HG03457 (cell line): ENCODE measurements at regions not wholly inside any gene's neighbourhood (a gene's known extent, or its start where the extent isn't known, plus 50 kb on each side); places are given as distances from the start of the nearest gene placed in this dataset.

Experiments used
- ATAC-seq: cut with Tn5 transposase; IDR thresholded peaks from one replicate; pipeline ENCODE4 v1.9.1; 2021; ENCODE audit warnings: moderate number of reproducible peaks; ENCODE audit not compliant: unreplicated experiment

DNA sequence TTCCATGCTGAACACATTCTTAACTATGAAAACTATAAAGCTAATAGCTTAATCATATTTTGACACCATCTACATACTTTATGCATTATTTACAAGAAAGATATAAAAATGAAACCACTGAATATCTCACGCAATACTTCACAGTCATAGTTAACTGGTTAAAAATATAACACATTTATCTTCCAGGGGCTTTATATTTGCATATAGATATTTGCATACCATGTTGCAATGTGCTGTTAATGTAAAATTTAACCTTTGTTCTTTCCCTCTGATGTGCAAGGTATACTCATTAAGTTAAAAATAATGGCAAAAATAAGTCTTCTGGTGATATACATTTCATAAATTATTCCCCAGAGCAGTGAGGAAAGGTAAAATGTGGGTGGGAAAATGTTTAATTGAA lies 76.9 kb upstream of the MGMT start:
- ATAC-seq = no peak

DNA sequence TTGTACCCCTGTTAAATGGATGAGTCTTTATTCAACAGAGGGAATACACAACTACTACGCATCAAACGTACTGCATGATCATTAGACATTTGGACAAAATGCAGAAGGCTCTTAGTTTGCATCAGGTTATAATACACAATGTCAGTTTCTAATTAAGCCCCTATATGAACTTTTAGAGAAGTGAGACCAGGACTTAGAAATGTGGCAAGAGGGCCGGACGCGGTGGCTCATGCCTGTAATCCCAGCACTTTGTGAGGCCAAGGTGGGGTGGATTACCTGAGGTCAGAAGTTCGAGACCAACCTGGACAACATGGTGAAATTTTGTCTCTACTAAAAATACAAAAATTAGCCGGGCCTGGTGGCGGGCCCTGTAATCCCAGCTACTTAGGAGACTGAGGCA lies 76.3 kb upstream of the MGMT start:
- no peak for ATAC-seq

- ATAC-seq = no peak
Observed at GRCh38 chr10:129391464-129391863, 75.6 kb upstream of the MGMT start.

DNA sequence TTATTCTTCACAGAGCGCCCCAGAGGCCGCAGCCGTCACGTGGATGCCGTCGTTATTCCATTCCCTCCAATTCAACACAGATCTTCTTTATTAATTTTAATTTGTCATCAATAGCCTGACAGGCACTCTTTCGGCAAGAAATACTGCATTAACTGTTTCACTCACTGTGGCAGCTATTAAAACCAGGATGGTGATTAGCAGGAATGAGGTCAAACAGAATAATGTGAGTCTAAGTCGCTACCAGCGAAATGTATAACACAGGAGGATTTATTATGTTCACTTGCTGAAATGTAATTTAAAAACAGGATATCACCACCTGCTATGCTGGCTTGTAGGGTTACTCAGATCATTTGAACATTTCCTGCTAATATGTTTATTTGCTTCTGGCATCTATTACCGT lies 74.2 kb upstream of the MGMT start:
- ATAC-seq = no peak

DNA sequence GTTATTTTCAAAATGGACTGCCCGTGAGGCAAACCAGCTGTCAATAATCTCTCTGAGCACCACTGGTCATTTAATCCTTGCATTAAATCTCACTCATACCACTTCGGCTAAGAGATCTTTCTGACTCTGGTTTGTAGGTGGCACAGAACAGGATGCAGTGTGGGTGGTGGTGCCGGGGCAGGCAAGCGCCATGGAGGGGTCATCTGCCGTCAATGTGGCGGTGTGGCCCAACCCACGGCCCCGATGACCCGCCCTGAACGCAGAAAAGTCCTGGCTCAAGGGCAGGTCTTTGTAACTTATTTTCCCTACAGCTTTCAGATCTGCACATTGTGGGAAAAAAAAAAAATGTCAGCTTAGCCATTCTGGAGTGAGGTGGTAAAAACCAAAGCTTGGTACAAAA lies 73.2 kb upstream of the MGMT start:
- no peak for ATAC-seq

DNA sequence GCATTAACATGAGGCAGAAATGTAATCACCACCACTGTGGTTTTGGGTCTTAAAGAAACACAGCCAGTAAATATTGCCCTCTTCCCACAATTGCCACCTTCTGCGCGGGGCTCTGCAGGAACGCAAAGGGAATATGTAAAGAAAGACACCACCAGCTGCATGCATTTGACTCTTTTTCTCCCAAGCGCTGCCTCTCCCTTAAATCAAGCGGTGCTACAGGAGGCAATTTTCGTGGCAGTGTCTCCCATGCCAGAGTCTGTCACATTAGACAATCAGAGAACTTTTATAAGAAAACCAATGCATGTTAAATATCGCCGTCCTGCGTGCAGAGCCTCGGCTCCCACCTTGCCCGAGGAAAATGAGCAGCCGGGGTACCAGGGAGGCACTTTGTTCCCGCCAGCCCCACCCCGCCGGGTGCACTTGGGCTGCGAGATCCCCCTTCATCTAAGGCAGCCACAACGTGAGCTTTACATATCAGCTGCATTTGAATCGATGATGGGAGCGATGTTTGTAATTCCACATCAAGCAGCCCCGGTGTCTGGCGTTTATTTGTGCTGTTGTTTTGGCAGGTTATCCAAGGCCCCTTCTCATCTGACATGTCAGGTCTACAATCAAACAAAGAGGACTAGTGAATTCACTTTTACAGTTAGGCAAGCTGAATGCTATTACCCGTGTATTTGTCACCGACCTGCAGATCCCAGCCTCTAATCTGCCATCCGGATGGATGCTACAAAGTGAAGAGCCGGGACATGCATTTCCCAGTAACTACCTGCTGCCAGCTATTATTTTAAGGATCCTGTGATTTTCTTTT lies 72.3 kb upstream of the MGMT start:
- ATAC-seq = no peak

DNA sequence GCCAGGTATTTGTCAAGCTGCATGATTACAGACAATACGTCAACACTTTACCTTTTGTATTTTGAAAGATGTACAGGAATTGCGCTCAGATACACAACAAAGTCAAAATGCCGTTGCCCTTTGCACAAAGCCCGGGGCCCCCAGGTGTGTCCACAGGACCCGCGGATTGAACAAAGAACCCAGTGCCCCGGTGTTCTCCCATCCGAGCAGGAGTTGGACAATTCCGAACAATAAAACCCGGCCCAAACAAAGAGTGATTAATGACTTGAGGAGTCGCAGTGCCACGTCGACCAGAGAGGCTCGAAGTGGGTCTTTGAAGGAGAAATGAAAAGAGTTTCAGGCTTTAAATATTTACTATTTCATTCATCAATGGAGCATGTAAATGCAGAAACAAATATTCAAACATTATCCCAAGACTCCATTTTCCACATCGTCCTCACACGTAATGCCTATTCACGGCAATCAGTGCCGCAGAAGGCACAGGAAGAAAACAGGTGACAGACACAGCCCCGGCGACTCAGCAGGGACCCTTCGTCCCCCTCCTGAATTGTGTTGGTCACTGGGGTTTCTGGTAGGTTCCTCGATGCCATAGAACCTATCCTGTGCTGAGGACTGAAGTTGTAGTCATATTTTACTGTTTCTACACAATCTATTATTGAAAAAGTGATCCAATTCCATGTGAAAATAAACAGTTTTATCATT lies 70.9 kb upstream of the MGMT start:
- no peak for ATAC-seq

- no peak for ATAC-seq
Observed at GRCh38 chr10:129397198-129397974, 69.7 kb upstream of the MGMT start.

DNA sequence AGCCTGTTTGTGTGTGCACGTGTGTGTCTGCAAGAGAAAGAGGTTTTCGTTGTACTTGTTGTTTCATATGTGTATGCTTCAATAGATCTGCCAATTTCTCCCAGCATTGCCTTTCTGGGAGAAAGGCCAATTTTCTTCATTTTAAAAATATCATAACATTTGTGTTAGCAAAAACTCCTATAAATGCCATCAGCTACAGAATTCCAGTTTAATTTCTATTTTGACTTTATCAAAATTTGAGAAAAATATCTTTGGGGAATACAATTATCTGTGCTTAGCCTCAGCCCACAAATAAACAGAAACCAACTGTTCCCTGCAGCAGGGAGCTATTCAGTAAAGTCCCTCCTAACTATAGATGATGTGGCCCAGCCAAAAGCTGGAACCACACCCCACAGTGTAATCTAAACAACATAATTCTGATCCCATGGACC lies 68.3 kb upstream of the MGMT start:
- ATAC-seq = no peak

DNA sequence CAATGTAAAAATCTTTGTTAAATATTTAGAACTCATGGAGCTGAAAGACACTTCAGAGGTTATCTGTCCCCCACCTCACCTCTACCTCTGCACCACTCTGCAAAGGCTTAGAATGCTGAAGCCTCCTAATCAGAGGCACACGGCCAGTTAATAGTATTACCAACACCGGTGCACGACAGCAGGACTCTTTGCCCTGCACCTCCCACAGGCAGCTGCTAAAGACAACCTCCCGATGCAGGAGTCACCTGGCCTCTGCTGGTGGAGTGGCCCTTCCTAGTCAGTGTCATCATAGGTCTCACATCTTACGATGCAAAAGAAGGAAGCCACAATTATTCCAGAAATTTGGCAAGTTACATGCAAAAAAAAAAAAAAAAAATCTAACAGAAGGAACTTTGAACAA lies 66.6 kb upstream of the MGMT start:
- ATAC-seq = no peak

- ATAC-seq = no peak
Observed at GRCh38 chr10:129402459-129402858, 64.6 kb upstream of the MGMT start.

DNA sequence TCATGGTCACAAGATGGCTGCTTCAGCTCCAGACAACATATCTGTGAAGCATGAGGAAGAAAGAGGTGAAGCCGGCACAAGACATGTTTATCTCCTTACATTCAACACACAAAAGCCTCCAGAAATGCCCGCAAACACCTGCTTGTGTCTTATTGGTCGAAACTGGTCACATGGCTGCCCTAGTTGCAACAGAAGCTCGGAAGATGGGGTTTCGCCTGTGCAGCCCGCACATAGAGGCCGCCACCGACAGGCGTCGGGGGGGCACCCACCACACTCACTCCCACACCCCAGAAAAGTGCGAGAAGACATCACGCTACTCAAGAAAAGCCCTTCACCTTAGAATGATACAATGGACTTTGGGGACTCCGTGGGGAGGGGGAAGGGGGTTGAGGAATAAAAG lies 63.0 kb upstream of the MGMT start:
- no peak for ATAC-seq

DNA sequence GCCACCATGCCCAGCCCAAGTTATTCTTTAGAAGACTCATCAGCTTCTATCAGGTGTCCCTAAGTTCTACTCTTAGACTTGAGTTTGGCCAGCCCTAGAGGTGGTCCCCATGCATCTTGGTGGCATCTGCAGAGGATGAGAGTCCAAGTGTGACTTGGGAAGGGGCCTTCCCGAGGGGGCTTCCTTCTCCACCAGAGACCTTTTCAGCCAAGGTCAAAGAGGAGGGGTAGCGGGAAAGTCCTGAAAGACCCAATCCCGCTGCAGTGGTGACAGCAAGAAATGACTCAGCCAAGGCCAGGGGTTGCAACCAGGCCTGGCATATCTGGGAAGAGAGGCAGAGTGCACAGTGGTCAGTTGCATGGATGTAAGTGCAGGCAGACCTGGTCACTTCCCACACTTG lies 61.7 kb upstream of the MGMT start:
- ATAC-seq = no peak

GRCh38 chr10:129410688-129411392 lies 56.2 kb upstream of the MGMT start:
- ATAC-seq = no peak

- no peak for ATAC-seq
Observed at GRCh38 chr10:129411393-129411705, 55.7 kb upstream of the MGMT start.

DNA sequence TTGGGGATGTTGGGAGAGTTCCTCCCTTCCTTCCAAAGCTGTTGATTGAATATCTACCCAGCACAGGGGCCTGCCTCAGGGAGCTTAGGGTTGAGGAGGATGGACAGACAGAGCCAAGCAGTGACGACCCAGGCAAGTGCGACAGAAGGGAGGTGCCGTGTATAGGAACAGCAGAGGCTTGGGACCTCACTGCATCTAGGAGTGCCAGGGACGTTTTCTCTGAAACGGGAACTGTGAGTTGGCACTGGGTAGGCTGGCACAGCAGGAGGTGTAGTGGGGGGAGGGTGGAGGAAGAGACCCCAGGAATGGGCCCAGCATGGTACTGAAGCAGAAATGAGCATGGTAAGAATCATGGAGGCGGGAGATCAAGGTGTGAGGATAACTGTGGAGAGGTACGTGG lies 55.3 kb upstream of the MGMT start:
- ATAC-seq = no peak

DNA sequence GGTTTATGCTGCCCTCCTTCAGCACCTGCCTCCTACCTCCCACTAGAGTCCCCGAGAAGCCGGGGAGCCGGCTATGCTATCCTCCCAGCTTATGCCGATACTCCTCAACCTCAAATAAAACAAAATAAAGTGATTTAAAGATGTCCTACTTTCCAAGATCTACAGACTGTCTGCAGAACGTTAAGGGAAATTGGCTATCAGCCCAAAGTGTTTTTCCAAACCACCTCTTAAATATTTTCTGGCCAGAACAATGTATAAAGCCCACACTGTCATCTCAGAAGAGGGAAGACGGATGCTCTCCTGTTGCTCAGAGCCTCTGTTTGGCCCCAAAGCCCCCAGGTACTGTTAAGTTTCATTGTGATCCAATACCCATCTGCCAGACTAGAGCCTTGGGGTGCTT lies 54.0 kb upstream of the MGMT start:
- ATAC-seq = no peak

DNA sequence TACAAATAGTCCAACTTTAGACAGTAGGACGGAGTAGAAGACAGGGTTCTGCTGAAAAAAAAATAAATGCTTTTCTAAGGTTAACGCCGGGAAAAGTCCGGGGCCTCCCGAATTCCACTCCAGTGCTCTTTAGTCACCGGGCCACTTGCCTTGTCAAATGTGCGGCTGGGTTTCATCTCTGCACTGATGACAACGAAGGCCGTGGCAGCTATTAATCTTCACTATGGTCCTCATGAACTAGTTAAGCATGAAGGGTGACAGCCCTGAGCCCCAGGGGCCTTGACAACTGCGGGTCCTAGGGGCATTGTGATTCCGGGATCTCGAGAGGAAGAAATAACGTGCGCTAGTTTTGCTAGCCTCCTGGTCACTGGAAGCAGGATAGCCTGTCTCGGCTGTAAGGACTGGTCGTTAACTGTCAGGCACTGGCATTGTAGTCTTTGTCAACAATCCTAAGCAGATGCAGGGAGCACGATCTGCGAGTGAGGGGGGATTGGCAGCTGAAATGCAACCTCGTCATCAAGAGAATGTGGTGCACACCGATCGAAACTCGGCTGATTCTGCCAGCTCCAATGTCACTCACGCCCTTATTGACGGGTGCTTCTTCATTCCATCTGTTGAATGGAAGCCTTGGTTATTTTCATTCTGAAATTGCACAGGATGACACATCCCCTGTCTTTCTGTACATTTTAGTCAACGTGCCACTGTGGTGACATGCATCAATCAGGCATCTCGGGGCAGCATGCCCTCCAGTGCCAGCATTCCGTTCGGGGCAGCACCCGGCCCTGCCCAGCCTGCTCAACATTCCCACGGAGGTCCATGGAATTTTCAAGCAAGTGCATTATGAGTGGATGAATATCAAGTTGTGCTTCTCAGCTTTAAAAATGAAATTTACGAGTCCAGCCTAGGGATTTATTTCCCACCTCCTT lies 51.6 kb upstream of the MGMT start:
- ATAC-seq = no peak

- no peak for ATAC-seq
Observed at GRCh38 chr10:129416155-129416554, 50.9 kb upstream of the MGMT start.
